ENCODE measurements at regions not wholly inside any gene's neighbourhood (a gene's known extent, or its start where the extent isn't known, plus 50 kb on each side); places are given as distances from the start of the nearest gene placed in this dataset.
"Not testable (repeated sequence)": the region's sequence is repeated elsewhere in the genome, so short reads cannot be mapped to it uniquely, and the experiment has no call there.

- not testable (repeated sequence) for DNase-seq
Measured at GRCh38 chr7:119300341-119300740, 972.6 kb upstream of the KCND2 start.

GRCh38 chr7:119320316-119320715, 952.7 kb upstream of the KCND2 start:
- DNase-seq: no peak

- no peak for DNase-seq
Measured at GRCh38 chr7:119329715-119330114, 943.3 kb upstream of the KCND2 start.

- no peak for DNase-seq
Measured at GRCh38 chr7:119335405-119335804, 937.6 kb upstream of the KCND2 start.

- DNase-seq: no peak
Measured at GRCh38 chr7:119341822-119342221, 931.2 kb upstream of the KCND2 start.

GRCh38 chr7:119343289-119343688, 929.7 kb upstream of the KCND2 start:
- no peak for DNase-seq

GRCh38 chr7:119344466-119344865, 928.5 kb upstream of the KCND2 start:
- no peak for DNase-seq

GRCh38 chr7:119348491-119348890, 924.5 kb upstream of the KCND2 start:
- no peak for DNase-seq

GRCh38 chr7:119350334-119350733, 922.6 kb upstream of the KCND2 start:
- no peak for DNase-seq

- DNase-seq: no peak
Measured at GRCh38 chr7:119351320-119351719, 921.7 kb upstream of the KCND2 start.

GRCh38 chr7:119374436-119374835, 898.5 kb upstream of the KCND2 start:
- no peak for DNase-seq

- DNase-seq: no peak
Measured at GRCh38 chr7:119377861-119378260, 895.1 kb upstream of the KCND2 start.

GRCh38 chr7:119382726-119383125, 890.2 kb upstream of the KCND2 start:
- no peak for DNase-seq

GRCh38 chr7:119395024-119395423, 878.0 kb upstream of the KCND2 start:
- DNase-seq: no peak

- no peak for DNase-seq
Measured at GRCh38 chr7:119397156-119397555, 875.8 kb upstream of the KCND2 start.

- no peak for DNase-seq
Measured at GRCh38 chr7:119408596-119408995, 864.4 kb upstream of the KCND2 start.

- no peak for DNase-seq
Measured at GRCh38 chr7:119413314-119413805, 859.6 kb upstream of the KCND2 start.

- DNase-seq: no peak
Measured at GRCh38 chr7:119415682-119416081, 857.3 kb upstream of the KCND2 start.

GRCh38 chr7:119421657-119422056, 851.3 kb upstream of the KCND2 start:
- DNase-seq: no peak

GRCh38 chr7:119436882-119437281, 836.1 kb upstream of the KCND2 start:
- DNase-seq: no peak

- DNase-seq: no peak
Measured at GRCh38 chr7:119438315-119438714, 834.7 kb upstream of the KCND2 start.

- no peak for DNase-seq
Measured at GRCh38 chr7:119439192-119439591, 833.8 kb upstream of the KCND2 start.

- DNase-seq: no peak
Measured at GRCh38 chr7:119452401-119452800, 820.6 kb upstream of the KCND2 start.

GRCh38 chr7:119465798-119466305, 807.1 kb upstream of the KCND2 start:
- no peak for DNase-seq

- no peak for DNase-seq
Measured at GRCh38 chr7:119472408-119473038, 800.5 kb upstream of the KCND2 start.
